SK-N-SH (cell line): ENCODE measurements at regions not wholly inside any gene's neighbourhood (a gene's known extent, or its start where the extent isn't known, plus 50 kb on each side); places are given as distances from the start of the nearest gene placed in this dataset.

Source experiments
- CTCF ChIP-seq: fragments of 200-600 bp; sonication (generic); IDR thresholded peaks from 2 replicates; pipeline ENCODE4 v1.6.1; 2017; ENCODE audit warnings: antibody characterized with exemption, mild to moderate bottlenecking, moderate library complexity
- EZH2phosphoT487 ChIP-seq: fragments of 200-600 bp; sonication (generic); IDR thresholded peaks from 2 replicates; pipeline ENCODE4 v1.6.1; 2017; ENCODE audit warnings: low read depth, mixed run types, mild to moderate bottlenecking, antibody characterized with exemption, moderate library complexity, borderline replicate concordance
- MXI1 ChIP-seq: IDR thresholded peaks from 2 replicates; pipeline ENCODE4 v1.6.1; 2012; ENCODE audit warnings: mild to moderate bottlenecking, low read depth, low read length, improper control_type of control experiment
- NRF1 ChIP-seq: IDR thresholded peaks from 2 replicates; pipeline ENCODE4 v1.6.1; 2012; ENCODE audit warnings: low read depth, mild to moderate bottlenecking, low read length
- POLR2AphosphoS5 ChIP-seq: IDR thresholded peaks from 2 replicates; pipeline ENCODE4 v1.6.1; 2012; ENCODE audit warnings: low read depth, low read length
- RAD21 ChIP-seq: IDR thresholded peaks from 2 replicates; pipeline ENCODE4 v1.6.1; 2012; ENCODE audit warnings: mild to moderate bottlenecking, low read length
- RCOR1 ChIP-seq: fragments of 150-350 bp; IDR thresholded peaks from 2 replicates; pipeline ENCODE4 v1.6.1; 2017; ENCODE audit warnings: antibody characterized with exemption, low read length
- REST ChIP-seq: IDR thresholded peaks from 2 replicates; pipeline ENCODE4 v1.6.1; 2012; ENCODE audit warnings: mild to moderate bottlenecking, low read depth, low read length, moderate library complexity
- TCF12 ChIP-seq: IDR thresholded peaks from 2 replicates; pipeline ENCODE4 v1.4.0; 2012
- USF1 ChIP-seq: IDR thresholded peaks from 2 replicates; pipeline ENCODE4 v1.4.0; 2012; ENCODE audit warnings: low read depth, borderline replicate concordance

GRCh38 chr1:175890958-175891357 is 147.6 kb upstream of the TNR start:
- TF ChIP-seq RAD21 (no peak), CTCF (no peak), REST (no peak), USF1 (no peak), NRF1 (no peak), POLR2AphosphoS5 (no peak), MXI1 (no peak), RCOR1 (no peak), TCF12 (no peak), EZH2phosphoT487 (no peak)
